Loucy (cell line): ENCODE measurements at regions not wholly inside any gene's neighbourhood (a gene's known extent, or its start where the extent isn't known, plus 50 kb on each side); places are given as distances from the start of the nearest gene placed in this dataset.

ENCODE experiments used
- CTCF ChIP-seq: fragments of 200-600 bp; sonication (generic); conservative IDR thresholded peaks from 2 replicates; pipeline ENCODE4 v1.5.1; 2014; ENCODE audit warnings: mild to moderate bottlenecking, antibody characterized with exemption, low read length
- EZH2phosphoT487 ChIP-seq: fragments of 200-600 bp; IDR thresholded peaks from 2 replicates; pipeline ENCODE4 v1.6.1; 2018; ENCODE audit warnings: antibody characterized with exemption, mild to moderate bottlenecking, moderate library complexity, borderline replicate concordance

DNA sequence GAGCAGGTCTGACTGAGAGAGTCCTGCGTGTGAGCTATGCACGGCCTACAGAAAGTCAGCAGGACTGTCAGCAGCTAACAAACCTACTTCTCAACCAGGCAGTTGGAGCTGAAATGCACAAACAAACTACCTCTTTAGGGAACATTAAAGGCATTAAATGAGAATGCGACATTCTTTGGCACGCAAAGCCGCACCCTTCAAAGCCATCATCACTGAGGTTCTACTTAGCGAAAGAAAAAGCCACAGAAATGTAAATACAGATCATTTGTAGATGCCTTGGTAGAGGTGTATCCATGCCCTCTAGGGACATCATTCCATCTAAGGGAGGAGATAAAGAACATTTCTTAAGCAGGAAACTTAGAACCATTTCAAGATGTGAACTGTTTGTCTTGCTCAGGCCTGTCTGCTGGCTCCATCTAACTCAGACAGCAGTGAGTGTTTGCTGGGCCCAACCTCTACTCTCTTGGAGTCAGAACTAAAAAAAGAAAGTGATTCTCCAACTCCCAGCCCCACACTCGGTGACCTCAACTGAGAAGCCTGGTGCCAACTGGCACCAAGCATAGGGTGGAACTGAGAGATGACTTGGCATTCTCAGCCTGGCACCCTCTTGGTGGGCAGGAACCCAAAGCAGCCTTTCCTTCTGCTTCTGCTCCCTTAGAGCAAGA, 63.5 kb upstream of the MBIP start:
- no peak for TF ChIP-seq CTCF
- TF ChIP-seq EZH2phosphoT487: no peak
